MM.1S (cell line): ENCODE measurements at regions not wholly inside any gene's neighbourhood (a gene's known extent, or its start where the extent isn't known, plus 50 kb on each side); places are given as distances from the start of the nearest gene placed in this dataset.
"Not testable (repeated sequence)": the region's sequence is repeated elsewhere in the genome, so short reads cannot be mapped to it uniquely, and the experiment has no call there.

Source experiments
- DNase-seq: peaks from one replicate; pipeline ENCODE4 v3.0.0-alpha.2; 2015
- H2AFZ ChIP-seq: fragments of 300-600 bp; sonication (generic); 2 replicates; pipeline ENCODE4 v1.6.0; 2016; ENCODE audit warnings: antibody characterized with exemption, low read length
- H3F3A ChIP-seq: fragments of 300-600 bp; sonication (generic); 2 replicates; pipeline ENCODE4 v1.6.1; 2016; ENCODE audit warnings: mild to moderate bottlenecking, antibody characterized with exemption, low read length, moderate library complexity, mixed read lengths; ENCODE audit not compliant: insufficient read depth
- H3K27ac ChIP-seq: fragments of 300-600 bp; sonication (generic); 2 replicates; pipeline ENCODE4 v1.5.1; 2016; ENCODE audit warnings: mild to moderate bottlenecking, low read length
- H3K27me3 ChIP-seq: fragments of 300-600 bp; sonication (generic); replicated peaks from 2 replicates; pipeline ENCODE4 v1.6.0; 2016; ENCODE audit warnings: low read length; ENCODE audit not compliant: insufficient read depth
- H3K36me3 ChIP-seq: fragments of 300-600 bp; sonication (generic); replicated peaks from 2 replicates; pipeline ENCODE4 v1.6.1; 2016; ENCODE audit warnings: mild to moderate bottlenecking, low read length, mixed read lengths; ENCODE audit not compliant: insufficient read depth
- H3K4me1 ChIP-seq: fragments of 300-600 bp; sonication (generic); 2 replicates; pipeline ENCODE4 v1.6.1; 2016; ENCODE audit warnings: low read length, mixed read lengths
- H3K4me2 ChIP-seq: fragments of 300-600 bp; sonication (generic); 2 replicates; pipeline ENCODE4 v1.6.0; 2016; ENCODE audit warnings: low read depth, low read length
- H3K4me3 ChIP-seq: fragments of 300-600 bp; sonication (generic); 2 replicates; pipeline ENCODE4 v1.5.1; 2016; ENCODE audit warnings: low read length, mixed read lengths
- H3K79me2 ChIP-seq: fragments of 300-600 bp; sonication (generic); 2 replicates; pipeline ENCODE4 v1.6.1; 2016; ENCODE audit warnings: mixed run types, low read length, mixed read lengths
- H3K9ac ChIP-seq: fragments of 300-600 bp; sonication (generic); 2 replicates; pipeline ENCODE4 v1.6.1; 2016; ENCODE audit warnings: low read length, mixed read lengths
- H3K9me2 ChIP-seq: fragments of 300-600 bp; sonication (generic); replicated peaks from 2 replicates; pipeline ENCODE4 v1.6.1; 2016; ENCODE audit warnings: mild to moderate bottlenecking, low read length, mixed read lengths; ENCODE audit not compliant: insufficient read depth
- H3K9me3 ChIP-seq: fragments of 300-600 bp; sonication (generic); replicated peaks from 2 replicates; pipeline ENCODE4 v1.6.1; 2016; ENCODE audit warnings: mild to moderate bottlenecking, low read length, mixed read lengths; ENCODE audit not compliant: insufficient read depth
- H4K20me1 ChIP-seq: fragments of 300-600 bp; sonication (generic); 2 replicates; pipeline ENCODE4 v1.6.1; 2016; ENCODE audit warnings: mild to moderate bottlenecking, low read length, moderate library complexity, mixed read lengths; ENCODE audit not compliant: insufficient read depth
- CTCF ChIP-seq: fragments of 300-600 bp; sonication (generic); IDR thresholded peaks from 2 replicates; pipeline ENCODE4 v1.5.1; 2016; ENCODE audit warnings: antibody characterized with exemption, low read length, mixed read lengths
- EZH2 ChIP-seq: fragments of 300-600 bp; sonication (generic); optimal IDR thresholded peaks from 2 replicates; pipeline ENCODE3; 2017; ENCODE audit warnings: low read depth, mild to moderate bottlenecking, antibody characterized with exemption, low read length, mixed read lengths
- EZH2phosphoT487 ChIP-seq: fragments of 300-600 bp; sonication (generic); IDR thresholded peaks from 2 replicates; pipeline ENCODE4 v1.6.1; 2018; ENCODE audit warnings: antibody characterized with exemption, low read length

GRCh38 chr3:165984589-165984988 lies 147.4 kb upstream of the BCHE start:
- Histone ChIP-seq H2AFZ (no peak overlapping the region), H3K4me3 (no peak overlapping the region), H3K9ac (no peak overlapping the region), H3K36me3 (no peaks in the 10 kb centered on the region), H4K20me1 (no peaks in the 10 kb centered on the region), H3K4me1 (no peaks in the 10 kb centered on the region), H3K9me3 (no peaks in the 10 kb centered on the region), H3K79me2 (no peaks in the 10 kb centered on the region), H3K27ac (no peak overlapping the region), H3K27me3 (no peaks in the 10 kb centered on the region), H3K4me2 (no peak overlapping the region), H3K9me2 (no peaks in the 10 kb centered on the region), H3F3A (no peaks in the 10 kb centered on the region)
- TF ChIP-seq CTCF = no peak
- TF ChIP-seq EZH2 = no peak
- no peak for TF ChIP-seq EZH2phosphoT487
- no peak for DNase-seq

GRCh38 chr3:165983284-165983683 lies 146.1 kb upstream of the BCHE start:
- no peak for TF ChIP-seq EZH2phosphoT487
- no peak for TF ChIP-seq CTCF
- TF ChIP-seq EZH2 = no peak
- Histone ChIP-seq H3K9me3 (no peaks in the 10 kb centered on the region), H3K4me2 (no peak overlapping the region), H3K27me3 (no peaks in the 10 kb centered on the region), H3K36me3 (no peaks in the 10 kb centered on the region), H3K27ac (no peak overlapping the region), H3K9me2 (no peaks in the 10 kb centered on the region), H3K79me2 (no peaks in the 10 kb centered on the region), H2AFZ (no peak overlapping the region), H3K9ac (no peak overlapping the region), H4K20me1 (no peaks in the 10 kb centered on the region), H3K4me3 (no peak overlapping the region), H3F3A (no peaks in the 10 kb centered on the region), H3K4me1 (no peaks in the 10 kb centered on the region)
- no peak for DNase-seq

- no peaks in the 10 kb centered on the region for H3F3A ChIP-seq
- no peaks in the 10 kb centered on the region for H3K27me3 ChIP-seq
- TF ChIP-seq CTCF (no peak), EZH2 (no peak), EZH2phosphoT487 (no peak)
- no peaks in the 10 kb centered on the region for H3K9me3 ChIP-seq
- no peaks in the 10 kb centered on the region for H4K20me1 ChIP-seq
- no peaks in the 10 kb centered on the region for H3K9me2 ChIP-seq
- H3K4me3 ChIP-seq = no peak overlapping the region
- no peak overlapping the region for H2AFZ ChIP-seq
- no peaks in the 10 kb centered on the region for H3K4me1 ChIP-seq
- H3K79me2 ChIP-seq = no peaks in the 10 kb centered on the region
- no peak overlapping the region for H3K4me2 ChIP-seq
- H3K36me3 ChIP-seq = no peaks in the 10 kb centered on the region
- H3K27ac ChIP-seq = no peak overlapping the region
- no peak for DNase-seq
- no peak overlapping the region for H3K9ac ChIP-seq
Measured at GRCh38 chr3:165981318-165981717, 144.1 kb upstream of the BCHE start.

- not testable (repeated sequence) for H3K27me3 ChIP-seq, H3K4me3 ChIP-seq, H3K4me1 ChIP-seq, H3K9me2 ChIP-seq, H3K36me3 ChIP-seq, H2AFZ ChIP-seq, H3K9ac ChIP-seq, H3K9me3 ChIP-seq, H3K27ac ChIP-seq, H3K4me2 ChIP-seq, H3K79me2 ChIP-seq, H3F3A ChIP-seq, DNase-seq, H4K20me1 ChIP-seq
Measured at GRCh38 chr3:165960825-165961224, 123.6 kb upstream of the BCHE start.
